SK-N-MC (cell line): ENCODE measurements at regions not wholly inside any gene's neighbourhood (a gene's known extent, or its start where the extent isn't known, plus 50 kb on each side); places are given as distances from the start of the nearest gene placed in this dataset.

Experiments used
- EZH2 ChIP-seq: fragments of 200-600 bp; sonication (generic); IDR thresholded peaks from one replicate; pipeline ENCODE4 v1.6.1; 2017; ENCODE audit warnings: antibody characterized with exemption
- FOXP2 ChIP-seq: optimal IDR thresholded peaks from 2 replicates; pipeline ENCODE3; 2011; ENCODE audit warnings: mild to moderate bottlenecking, moderate library complexity; ENCODE audit not compliant: insufficient read depth; ENCODE audit errors: extremely low read length, control extremely low read depth
- POLR2AphosphoS5 ChIP-seq: IDR thresholded peaks from 2 replicates; pipeline ENCODE4 v1.6.1; 2012; ENCODE audit warnings: mild to moderate bottlenecking, low read depth, low read length, borderline replicate concordance

DNA sequence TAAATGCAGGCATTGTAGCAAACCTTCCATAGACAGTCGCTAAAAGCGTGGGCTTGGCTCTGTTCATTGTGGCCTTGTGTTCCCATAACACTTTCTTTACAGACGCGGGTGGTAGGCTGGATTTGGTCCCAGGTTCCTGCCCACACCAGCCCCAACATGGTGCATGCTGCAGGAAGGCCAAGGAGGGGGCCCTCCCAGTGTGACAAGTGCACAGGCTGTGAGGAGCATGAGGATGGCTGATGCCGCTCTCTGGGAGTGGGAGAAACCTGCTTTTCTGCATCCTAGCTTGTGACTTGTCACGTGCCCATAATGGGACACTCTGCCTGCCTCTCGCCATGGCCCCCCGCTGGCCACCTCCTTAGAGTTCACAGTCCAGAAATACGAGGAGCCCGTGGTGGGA, 161.8 kb upstream of the B3GAT1 start:
- TF ChIP-seq EZH2 (no peak), POLR2AphosphoS5 (no peak), FOXP2 (no peak)
